COLO668 (cell line): ENCODE measurements at regions not wholly inside any gene's neighbourhood (a gene's known extent, or its start where the extent isn't known, plus 50 kb on each side); places are given as distances from the start of the nearest gene placed in this dataset.

Source experiments
- DNase-seq: peaks from one replicate; lab custom pipeline; 2025; ENCODE audit not compliant: unreplicated experiment; lab: John Stamatoyannopoulos, UW

DNA sequence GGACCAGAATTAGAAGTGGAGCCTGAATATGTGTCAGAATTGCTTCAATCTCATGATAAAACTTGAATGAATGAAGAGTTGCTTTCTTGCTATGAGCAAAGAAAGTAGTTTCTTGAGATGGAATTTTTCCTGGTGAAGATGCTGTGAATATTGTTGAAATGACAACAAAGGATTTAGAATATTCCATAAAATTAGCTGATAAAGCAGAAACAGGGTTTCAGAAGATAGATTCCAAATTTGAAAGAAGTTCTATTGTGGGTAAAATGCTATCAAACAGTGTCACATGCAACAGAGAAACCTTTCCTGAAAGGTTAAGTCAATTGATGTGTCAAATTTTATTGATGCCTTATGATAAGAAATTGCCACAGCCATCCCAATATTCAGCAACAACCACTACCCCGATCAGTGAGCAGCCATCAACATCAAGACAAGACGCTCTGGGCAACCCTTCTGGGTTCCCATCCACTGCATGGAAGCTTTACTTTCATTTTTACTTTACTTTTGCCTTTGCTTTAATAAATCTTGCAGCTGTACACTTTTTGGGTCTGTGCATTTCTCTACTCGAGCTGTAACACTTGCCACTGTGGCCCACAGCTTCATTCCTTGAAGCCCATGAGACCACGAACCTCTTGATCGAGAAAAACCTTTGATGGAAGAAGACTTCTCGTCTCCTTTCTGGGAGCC lies 104.0 kb upstream of the SSTR1 start:
- DNase-seq, result no peak

DNA sequence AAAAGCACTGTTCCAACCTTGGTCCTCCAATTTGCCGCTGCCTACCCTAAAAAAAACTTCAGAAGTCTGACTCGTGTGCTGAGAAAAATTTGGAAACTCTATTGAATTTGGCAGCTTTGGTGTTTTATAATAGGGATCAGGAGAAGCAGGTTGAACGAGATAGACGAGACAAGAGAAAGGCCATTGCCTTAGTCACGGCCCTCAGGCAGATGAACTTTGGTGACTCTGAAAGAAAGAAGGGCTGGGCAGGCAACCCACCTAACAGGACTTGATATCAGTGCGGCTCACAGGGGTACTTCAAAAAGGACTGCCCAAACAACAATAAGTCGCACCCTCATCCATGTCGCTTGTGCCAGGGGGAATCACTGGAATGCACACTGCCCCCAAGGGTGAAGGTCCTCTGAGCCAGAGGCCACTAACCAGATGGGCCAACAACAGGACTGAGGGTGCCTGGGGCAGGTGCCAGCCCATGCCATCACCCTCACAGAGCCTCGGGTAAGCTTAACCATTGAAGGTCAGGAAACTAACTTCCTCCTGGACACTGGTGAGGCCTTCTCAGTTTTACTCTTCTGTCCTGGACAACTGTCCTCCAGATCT lies 102.5 kb upstream of the SSTR1 start:
- DNase-seq, result no peak

DNA sequence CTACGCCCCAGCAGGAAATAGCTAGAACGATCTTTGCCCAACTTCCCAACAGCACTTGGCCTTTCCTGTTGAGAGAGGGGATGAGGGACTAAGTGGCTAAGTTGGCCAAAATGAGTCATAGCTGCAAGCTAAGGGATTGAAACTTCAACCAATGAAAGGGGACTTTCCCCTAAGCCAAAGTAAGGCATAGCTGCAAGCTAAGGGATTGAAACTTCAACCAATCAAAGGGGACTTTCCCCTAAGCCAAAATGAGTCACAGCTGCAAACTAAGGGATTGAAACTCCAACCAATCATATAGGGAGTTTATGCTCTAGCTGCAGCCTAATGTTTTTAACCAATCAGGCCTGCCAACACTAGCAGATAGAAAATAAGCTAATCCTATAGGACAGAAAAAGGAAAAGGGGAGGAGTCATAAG lies 100.5 kb upstream of the SSTR1 start:
- DNase-seq, result no peak

DNA sequence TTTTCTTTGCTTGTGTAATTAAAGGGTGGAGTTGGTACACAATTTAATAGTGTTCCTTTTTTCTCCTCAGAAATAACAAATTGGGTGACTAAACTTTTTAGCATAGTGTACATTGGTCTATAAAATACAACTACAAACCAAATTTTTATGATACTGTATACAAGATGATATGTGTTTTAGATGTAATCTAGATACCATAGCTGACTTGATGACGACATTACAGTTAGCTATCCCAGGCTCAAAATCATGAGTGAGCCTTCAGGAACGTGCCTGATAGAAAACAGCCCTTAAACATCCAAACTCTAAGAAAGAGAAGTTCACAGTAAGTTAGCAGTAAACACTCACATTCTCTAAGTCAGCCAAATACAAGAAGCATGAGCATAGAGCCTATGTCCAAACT lies 99.0 kb upstream of the SSTR1 start:
- DNase-seq, result no peak

DNA sequence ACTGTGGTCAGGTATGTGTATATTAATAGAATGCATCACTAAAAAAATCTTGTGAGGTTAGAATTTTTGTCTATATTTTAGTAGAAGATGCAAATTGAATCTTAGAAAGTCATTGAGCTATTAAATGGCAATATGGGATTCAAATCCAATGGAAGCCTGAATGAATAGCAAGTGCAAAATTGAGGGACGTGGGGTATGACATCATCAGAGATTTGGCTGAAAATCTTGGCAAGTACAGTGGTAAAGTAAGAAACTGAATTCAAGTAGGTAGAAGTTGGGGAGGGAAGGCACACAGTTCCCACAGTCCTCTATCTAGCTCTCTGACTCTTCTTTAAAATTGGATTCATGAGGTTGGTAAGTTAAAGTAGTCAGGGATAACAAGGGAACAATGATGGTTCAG lies 97.4 kb upstream of the SSTR1 start:
- DNase-seq, result no peak

DNA sequence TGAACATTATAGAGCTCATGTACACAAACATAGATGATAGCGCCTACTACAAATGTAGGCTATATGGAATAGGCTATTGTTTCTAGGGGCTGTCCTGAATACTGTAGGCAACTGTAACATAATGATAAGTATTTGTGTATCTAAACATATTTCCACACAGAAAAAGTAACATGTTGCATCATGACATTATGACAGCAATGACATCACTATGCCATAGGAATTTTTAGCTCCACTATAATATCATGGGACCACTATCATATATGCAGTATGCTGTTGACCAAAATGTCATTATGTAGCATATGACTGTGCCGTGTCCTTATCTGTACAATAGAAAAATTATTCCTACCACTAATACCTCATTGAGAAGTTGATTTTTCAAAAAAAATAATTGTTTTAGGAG lies 96.7 kb upstream of the SSTR1 start:
- no peak for DNase-seq

DNA sequence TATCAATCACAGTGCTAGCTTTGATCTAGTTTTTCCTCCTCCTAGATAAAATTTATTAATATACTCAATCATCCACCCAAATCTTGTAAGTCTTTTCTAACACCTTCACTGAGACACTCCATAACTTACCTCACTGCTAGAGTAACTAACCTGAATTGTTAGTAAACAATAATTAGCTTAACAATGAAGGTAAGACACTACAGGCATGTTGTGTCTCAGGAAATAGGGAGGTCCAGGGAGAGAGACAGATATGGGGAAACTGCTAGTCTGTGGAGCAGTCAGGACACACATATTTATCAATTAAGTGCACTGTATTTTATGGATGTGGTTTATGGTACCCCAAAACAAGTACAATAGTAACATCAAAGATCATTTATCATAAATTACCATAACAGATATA lies 94.2 kb upstream of the SSTR1 start:
- no peak for DNase-seq

DNA sequence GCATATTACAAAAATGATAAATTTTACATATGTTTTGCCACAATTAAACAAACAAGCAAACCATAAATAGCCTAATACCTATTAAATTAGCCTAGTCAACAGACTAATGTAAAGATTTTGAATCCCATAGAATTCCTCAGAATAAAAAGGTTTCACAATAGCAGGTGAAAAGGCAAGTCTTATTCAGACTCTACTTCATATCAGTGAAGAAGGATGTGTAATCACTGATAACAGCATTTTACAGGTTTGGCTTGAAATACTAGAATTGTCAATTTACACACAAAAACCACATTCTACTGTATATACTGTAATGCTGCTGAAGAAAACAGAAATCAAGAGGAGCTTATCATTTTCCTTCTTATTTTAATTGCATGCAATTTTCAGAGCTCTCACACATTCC lies 90.8 kb upstream of the SSTR1 start:
- no peak for DNase-seq

DNA sequence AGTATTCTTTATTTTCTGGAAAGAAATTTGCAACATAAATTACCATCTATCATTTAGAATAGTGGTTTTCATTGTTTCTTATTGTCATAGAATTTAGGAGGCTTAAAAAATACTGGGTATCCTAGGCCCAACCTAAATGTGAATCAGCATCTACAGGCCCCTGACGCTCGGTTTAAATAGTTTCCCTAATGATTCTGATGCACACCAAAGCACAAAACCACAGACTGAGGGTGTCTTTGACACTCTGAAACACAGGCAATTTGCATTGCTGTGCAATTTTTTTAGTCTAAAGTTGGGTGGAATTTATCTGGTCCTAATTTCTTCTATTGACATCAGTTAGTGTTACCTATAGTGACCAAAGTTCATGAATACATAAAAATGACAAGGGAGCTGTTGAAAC lies 87.6 kb upstream of the SSTR1 start:
- DNase-seq, result no peak

DNA sequence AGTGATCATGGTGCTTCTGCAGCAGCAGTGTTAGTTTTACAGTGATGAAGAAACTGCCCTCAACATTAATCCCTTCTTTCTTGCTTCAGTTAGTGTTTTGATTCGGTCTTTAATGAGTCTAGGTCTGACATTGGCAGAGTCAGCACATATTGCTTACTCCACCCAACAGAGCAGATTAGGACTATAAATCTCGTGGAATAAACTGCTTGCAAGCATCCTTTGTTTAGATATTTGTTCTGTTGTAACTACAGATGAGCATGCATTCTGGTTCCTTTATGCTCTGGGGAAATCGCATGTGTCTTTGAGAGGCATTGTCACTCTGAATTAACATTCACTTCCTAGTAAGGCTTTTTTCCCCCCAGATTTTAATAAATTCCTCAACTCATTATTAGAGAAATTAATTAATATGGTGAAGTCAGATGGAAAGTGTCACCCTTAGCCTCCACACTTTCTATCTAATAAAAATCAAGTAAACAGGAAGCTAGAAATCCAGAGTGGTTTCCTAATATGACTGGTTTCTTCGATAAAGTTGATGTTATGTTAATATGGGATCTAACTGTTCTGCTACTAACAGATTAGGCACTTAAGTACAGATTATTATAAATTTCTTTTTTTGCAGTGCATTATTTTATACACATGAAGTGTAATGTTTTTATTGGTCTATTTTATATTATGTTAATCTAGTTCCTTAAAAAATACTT lies 86.2 kb upstream of the SSTR1 start:
- DNase-seq, result no peak

DNA sequence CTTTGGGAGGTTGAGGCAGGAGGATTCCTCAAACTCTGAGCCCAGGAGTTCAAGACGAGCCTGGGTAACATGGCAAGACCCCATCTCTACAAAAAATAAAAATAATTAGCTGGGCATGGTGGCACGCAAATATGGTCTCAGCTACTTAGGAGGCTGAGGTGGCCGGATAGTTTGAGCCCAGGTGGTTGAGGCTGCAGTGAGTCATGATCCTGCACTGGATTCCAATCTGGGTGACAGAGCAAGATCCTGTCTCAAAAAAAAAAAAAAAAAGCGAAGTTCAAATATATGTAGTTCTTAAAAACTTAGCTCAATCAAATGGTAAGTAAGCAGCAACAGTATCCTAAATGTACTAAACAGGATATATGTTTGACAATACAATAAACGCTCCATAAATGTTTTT lies 85.5 kb upstream of the SSTR1 start:
- no peak for DNase-seq

DNA sequence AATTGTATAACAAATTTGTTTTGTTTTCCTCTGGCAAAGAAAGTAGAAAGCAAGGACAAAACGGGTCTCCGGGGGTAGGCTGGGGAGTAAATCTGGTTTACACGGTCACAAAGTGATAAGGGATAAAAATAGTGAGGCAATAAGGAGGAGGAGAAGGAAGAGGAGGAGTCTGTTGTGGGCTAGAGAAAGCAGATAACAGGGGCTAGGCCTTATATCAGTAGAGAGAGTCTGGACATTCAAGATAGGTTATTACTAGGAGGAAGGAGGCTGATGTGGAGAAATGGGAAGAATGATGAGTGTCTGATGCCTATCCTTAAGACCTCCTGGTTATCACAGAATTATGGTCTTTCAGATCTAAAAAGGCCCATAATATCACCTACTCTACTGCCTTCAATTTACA lies 83.2 kb upstream of the SSTR1 start:
- DNase-seq, result no peak

DNA sequence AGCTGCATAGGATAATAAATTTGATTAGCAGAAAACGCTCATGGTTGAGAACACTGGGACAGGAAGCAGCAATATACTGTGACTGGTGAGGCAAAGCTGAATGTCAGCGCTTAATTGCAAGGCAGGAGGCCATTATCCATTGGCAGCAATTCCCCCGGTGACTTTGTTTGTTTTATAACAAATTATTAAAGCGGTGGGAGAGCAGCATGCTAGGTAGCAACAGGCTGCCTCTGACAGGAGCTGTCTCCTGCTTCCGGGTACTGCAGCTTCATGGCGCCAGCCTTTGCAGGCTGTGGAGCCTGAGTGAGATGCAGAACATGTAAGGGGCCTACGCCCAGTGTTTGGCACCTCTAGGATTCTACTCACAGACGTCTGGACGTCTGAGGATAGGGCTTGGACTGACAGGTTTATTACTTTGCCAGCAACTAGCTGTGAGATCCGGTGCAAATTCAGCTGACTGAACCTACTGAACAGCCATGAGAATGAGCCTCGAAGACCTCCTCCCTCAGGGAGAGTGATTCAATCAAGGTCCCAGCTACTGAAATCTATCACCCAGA lies 82.1 kb upstream of the SSTR1 start:
- peak; percentile 48 for DNase-seq

DNA sequence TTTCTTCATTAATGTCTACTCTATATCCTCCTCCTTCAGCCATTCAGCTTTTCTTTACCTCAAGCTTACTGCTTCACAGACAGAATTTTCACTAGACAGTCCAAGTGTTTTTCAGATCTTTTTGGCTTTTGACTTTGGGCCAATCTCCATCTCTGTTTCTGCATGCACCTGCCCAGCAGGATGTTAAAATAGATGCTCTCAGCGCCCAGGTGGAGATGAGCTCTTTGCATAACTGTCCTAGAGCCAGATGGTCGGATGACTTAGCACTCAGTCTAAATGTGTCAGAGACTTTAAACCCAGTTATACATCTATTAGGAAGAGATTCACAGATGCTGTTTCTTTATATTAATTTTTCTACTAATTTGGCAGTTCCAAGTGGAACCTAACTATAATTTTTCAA lies 80.3 kb upstream of the SSTR1 start:
- DNase-seq, result peak; percentile 20

DNA sequence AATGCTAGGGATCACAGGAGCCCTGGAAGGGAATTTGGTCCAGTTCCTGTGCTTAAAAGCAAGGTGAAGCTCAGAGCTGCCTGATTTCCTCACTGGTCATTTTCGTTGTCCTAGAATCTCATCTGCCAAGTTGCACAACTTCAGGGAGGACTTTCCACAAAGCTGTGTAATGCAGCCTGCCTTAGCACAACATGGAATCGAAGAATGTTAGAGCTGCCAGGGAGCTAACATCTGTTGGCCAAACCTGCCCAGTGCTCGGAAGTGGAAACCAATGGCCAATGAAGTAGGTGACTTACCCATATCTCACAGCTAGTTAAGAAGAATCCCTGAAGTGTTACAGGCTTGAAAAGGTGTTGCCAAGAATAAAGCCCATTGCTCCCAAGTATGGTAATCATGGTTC lies 79.9 kb upstream of the SSTR1 start:
- DNase-seq, result no peak

DNA sequence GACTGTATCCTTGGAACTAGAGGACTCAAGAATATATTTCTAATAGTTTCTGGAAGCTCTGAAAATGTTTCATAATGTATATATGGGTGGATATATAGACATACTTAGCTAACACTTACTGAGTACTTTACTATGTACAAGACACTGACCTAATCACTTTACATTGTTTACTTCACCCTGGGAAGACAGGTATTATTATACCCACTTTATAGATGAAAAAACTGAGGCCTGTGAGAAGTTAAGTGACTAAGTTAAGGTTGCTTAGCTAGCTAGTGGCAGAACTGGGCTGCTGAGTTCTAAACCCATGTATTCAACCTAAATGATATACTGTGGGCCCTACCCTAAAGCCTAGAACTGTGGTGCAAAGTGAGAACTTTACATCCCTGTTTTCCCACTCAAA lies 79.1 kb upstream of the SSTR1 start:
- DNase-seq, result no peak

DNA sequence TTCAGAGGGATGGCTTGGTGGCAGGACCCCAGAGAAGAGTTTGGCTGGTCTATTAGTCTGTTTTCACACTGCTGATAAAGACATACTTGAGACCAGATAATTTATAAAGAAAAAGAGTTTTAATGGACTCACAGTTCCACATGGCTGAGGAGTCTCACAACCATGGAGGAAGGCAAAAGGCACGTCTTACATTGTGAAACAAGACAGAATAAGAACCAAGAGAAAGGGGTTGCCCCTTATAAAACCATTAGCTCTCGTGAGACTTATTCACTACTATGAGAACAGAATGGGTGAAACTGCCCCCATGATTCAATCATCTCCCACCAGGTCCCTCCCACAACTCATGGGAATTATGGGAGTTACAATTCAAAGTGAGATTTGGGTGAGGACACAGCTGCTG lies 78.5 kb upstream of the SSTR1 start:
- DNase-seq, result no peak

DNA sequence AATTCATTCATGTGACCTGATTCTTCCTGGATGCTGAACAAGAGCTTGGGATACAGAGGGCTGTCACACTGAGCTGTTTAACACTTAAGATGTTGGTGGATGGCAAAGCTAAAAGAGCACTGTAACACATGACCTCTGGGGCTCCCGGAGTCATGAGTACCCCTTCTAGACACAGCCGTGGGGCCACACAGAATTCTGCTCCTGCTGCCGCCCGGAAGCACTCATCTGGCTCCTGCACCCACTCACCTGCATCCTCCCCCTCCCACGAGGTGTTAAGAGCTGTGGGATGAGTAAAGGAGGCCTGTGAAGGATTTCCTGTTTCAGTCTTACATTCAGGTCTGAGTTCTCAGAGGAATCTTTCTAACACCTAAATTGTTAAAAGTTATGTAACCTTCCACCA lies 78.0 kb upstream of the SSTR1 start:
- DNase-seq, result no peak

DNA sequence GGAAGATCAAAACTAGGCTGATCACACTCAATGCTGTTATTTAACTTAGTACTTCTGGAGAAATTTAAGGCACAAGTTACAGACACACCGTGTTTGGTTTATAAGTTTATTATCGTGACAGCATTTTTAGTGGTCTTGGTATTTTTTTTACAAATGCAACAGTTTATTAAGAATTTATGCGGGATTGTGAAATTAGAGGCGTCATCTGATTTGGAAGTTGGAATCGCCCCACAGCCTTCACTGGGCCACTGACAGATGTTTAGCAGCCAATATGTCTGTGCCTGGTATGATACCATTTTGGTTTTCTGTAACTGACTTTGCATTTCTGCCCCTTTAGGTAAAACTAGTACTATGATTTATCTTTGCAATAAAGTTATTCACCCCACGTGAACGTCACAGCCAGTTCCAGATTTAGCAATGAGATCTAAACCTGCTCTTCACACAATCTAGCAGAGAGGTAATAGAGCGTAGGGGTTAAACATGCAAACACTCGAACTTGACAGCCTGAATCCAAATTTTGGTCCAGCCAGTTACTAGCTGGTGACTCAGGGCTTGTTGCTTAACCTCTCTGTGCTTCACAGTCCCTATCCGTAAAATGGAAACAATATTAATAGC lies 73.2 kb upstream of the SSTR1 start:
- no peak for DNase-seq

DNA sequence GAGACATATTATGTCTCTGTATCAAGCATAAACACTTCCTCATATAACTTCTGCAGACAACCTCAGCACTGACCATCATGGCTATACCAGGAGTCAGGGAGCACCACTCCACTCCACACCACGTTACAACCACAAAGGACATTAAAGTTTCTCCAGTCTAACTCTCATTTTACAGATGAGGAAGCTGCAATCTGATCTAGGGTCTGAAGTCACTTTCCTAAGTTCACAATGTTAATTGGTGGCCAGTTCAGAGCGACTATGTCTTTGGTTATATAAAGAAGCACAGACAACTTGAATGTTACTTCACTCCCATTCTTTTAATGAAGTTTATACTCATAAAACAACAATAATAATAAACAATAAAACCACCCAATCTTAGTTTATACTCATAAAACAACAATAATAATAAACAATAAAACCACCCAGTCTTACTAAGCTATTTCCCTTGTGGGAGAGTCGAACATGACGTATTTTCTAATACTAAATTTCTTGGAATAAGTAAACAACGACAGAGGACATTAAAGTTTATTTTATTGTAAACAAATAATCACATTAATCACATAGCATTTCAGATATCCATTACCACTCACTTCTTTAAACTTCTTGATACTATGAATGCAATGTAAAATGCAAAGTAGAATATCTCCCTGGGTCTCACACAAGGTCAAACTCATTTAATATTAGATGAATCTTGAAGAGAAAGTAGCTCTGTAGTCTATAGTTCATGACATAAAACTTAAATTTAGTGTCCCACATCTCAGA lies 72.4 kb upstream of the SSTR1 start:
- DNase-seq, result no peak

DNA sequence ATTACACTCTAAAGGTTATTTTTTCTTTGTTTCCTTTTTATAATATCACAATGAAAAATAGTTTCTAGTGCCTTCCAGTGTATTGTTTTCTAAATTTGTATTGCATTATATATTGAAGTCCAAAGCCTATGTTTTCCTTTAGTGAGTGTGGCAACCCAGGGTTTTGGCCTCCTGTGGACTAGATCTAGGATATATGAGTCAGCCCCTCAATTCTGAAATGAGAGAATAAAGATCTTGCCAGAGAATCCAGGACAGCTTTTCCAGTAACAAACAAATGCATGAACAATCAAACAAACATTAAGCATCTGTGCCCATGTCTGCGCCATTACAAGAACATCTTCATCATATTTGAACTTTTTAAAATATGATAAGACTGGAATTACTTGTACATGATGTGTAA lies 70.7 kb upstream of the SSTR1 start:
- DNase-seq, result no peak
